A549 (cell line): ENCODE measurements at regions not wholly inside any gene's neighbourhood (a gene's known extent, or its start where the extent isn't known, plus 50 kb on each side); places are given as distances from the start of the nearest gene placed in this dataset.

Source experiments
- ATAC-seq, 2 experiments: fragments of 200-7000 bp in 1 of 2; fragments of >200 bp in 1 of 2; cut with Nextera tagmentation in 1 of 2; cut with Tn5 transposase in 1 of 2; 3 replicates each; pipeline versions ENCODE4 v1.8.0 to v1.9.1; 2018 to 2020; ENCODE audit warnings: mild to moderate bottlenecking in 1 of 2, moderate library complexity in 1 of 2
- CTCF ChIA-PET: fragments of 300-600 bp; sonication (Branson Sonifier 250); formaldehyde crosslinking; extraction: SDS; loops from one replicate; lab custom pipeline; 2021; ENCODE audit warnings: antibody characterized with exemption, inconsistent platforms; lab: Yijun Ruan, JAX
- POLR2A ChIA-PET: fragments of 350-600 bp; formaldehyde crosslinking; extraction: SDS; loops from one replicate; lab custom pipeline; 2021; ENCODE audit warnings: antibody characterized with exemption, inconsistent platforms; lab: Yijun Ruan, JAX
- DNase-seq, 2 experiments: peaks; one replicate each; pipeline versions ENCODE4 v3.0.0 to v3.0.0-alpha.2; 2011 to 2016; ENCODE audit warnings: low read depth in 1 of 2, low spot score in 1 of 2
- FAIRE-seq: peaks from 2 replicates; lab custom pipeline; 2011; peaks lifted over from hg19 to GRCh38; lab: Jason Lieb, UNC
- H3K27ac ChIP-seq, 2 experiments: fragments of >200 bp; sonication (Bioruptor Twin); formaldehyde crosslinking; 3 replicates each; pipeline ENCODE4 v1.5.1; 2016 to 2017
- H3K4me1 ChIP-seq: fragments of >200 bp; sonication (Bioruptor Twin); formaldehyde crosslinking; 3 replicates; pipeline ENCODE4 v1.6.1; 2016
- H3K4me2 ChIP-seq: fragments of >200 bp; sonication (Bioruptor Twin); formaldehyde crosslinking; 3 replicates; pipeline ENCODE4 v1.6.1; 2016
- H3K4me3 ChIP-seq: fragments of >200 bp; sonication (Bioruptor Twin); formaldehyde crosslinking; 3 replicates; pipeline ENCODE4 v1.5.1; 2016
- H3K9me3 ChIP-seq: fragments of >200 bp; sonication (Bioruptor Twin); formaldehyde crosslinking; 3 replicates; pipeline ENCODE4 v1.6.1; 2016
- CEBPB ChIP-seq, 2 experiments: fragments of >200 bp in 1 of 2; sonication (Bioruptor Twin) in 1 of 2; formaldehyde crosslinking in 1 of 2; IDR thresholded peaks; 2 replicates each; pipeline ENCODE4 v1.6.1; 2012 to 2016
- EP300 ChIP-seq, 2 experiments: fragments of >200 bp; sonication (Bioruptor Twin); formaldehyde crosslinking; IDR thresholded peaks; 2 replicates in 1 of 2; 3 replicates in 1 of 2; pipeline ENCODE4 v1.6.1; 2016 to 2017
- HEYL ChIP-seq: fragments of 250-450 bp; sonication (Bioruptor Pico); IDR thresholded peaks from 2 replicates; pipeline ENCODE4 v1.8.0; 2021; ENCODE audit warnings: mild to moderate bottlenecking, moderate library complexity
- HMGXB4 ChIP-seq: fragments of 250-450 bp; sonication (Bioruptor Pico); IDR thresholded peaks from 2 replicates; pipeline ENCODE4 v1.5.0; 2021; ENCODE audit warnings: mild to moderate bottlenecking, moderate library complexity, borderline replicate concordance
- HOXB13 ChIP-seq: fragments of 250-450 bp; sonication (Bioruptor Pico); IDR thresholded peaks from 2 replicates; pipeline ENCODE4 v1.5.0; 2020; ENCODE audit warnings: low read depth, mild to moderate bottlenecking, moderate library complexity
- KDM1A ChIP-seq: fragments of 200-600 bp; sonication (generic); IDR thresholded peaks from 2 replicates; pipeline ENCODE4 v1.6.1; 2016; ENCODE audit warnings: low read depth, mild to moderate bottlenecking
- MAFK ChIP-seq: fragments of 450-650 bp; IDR thresholded peaks from 2 replicates; pipeline ENCODE4 v1.6.1; 2014; ENCODE audit not compliant: partially characterized antibody
- MAX ChIP-seq: IDR thresholded peaks from 2 replicates; pipeline ENCODE4 v1.6.1; 2012
- PHF8 ChIP-seq: fragments of 200-600 bp; sonication (generic); IDR thresholded peaks from 2 replicates; pipeline ENCODE4 v1.6.1; 2016; ENCODE audit warnings: low read depth, mild to moderate bottlenecking, antibody characterized with exemption, moderate library complexity, borderline replicate concordance
- POLR2A ChIP-seq: IDR thresholded peaks from 2 replicates; pipeline ENCODE4 v1.6.1; 2012; ENCODE audit warnings: mild to moderate bottlenecking, low read length
- POLR2AphosphoS2 ChIP-seq: conservative IDR thresholded peaks from 2 replicates; pipeline ENCODE4 v1.6.1; 2012; ENCODE audit warnings: low read length, improper control_type of control experiment, inconsistent platforms
- RAD21 ChIP-seq, 2 experiments: fragments of >200 bp in 1 of 2; sonication (Bioruptor Twin) in 1 of 2; formaldehyde crosslinking in 1 of 2; IDR thresholded peaks in 1 of 2; conservative IDR thresholded peaks in 1 of 2; 2 replicates in 1 of 2; 3 replicates in 1 of 2; pipeline ENCODE4 v1.6.1; 2012 to 2018; ENCODE audit warnings: inconsistent platforms in 1 of 2
- RNF2 ChIP-seq: fragments of 200-600 bp; sonication (generic); IDR thresholded peaks from 2 replicates; pipeline ENCODE4 v1.6.1; 2016; ENCODE audit warnings: low read depth, mild to moderate bottlenecking, antibody characterized with exemption, moderate library complexity, borderline replicate concordance
- SMC3 ChIP-seq: fragments of >200 bp; sonication (Bioruptor Twin); formaldehyde crosslinking; IDR thresholded peaks from 3 replicates; pipeline ENCODE4 v1.6.1; 2018; ENCODE audit warnings: inconsistent platforms
- TFCP2L1 ChIP-seq: fragments of 250-450 bp; sonication (Bioruptor Pico); IDR thresholded peaks from 2 replicates; pipeline ENCODE4 v1.5.0; 2021; ENCODE audit warnings: mild to moderate bottlenecking
- TP53 ChIP-seq: fragments of 250-450 bp; sonication (Bioruptor Pico); IDR thresholded peaks from 2 replicates; pipeline ENCODE4 v1.5.0; 2021; ENCODE audit warnings: mild to moderate bottlenecking, moderate library complexity
- ZC3H11A ChIP-seq: fragments of 450-650 bp; IDR thresholded peaks from 2 replicates; pipeline ENCODE4 v1.6.1; 2014; ENCODE audit warnings: antibody characterized with exemption, mild to moderate bottlenecking
- ZNF302 ChIP-seq: fragments of 250-450 bp; sonication (Bioruptor Pico); IDR thresholded peaks from 2 replicates; pipeline ENCODE4 v1.9.0; 2021; ENCODE audit warnings: inconsistent platforms, mild to moderate bottlenecking, moderate library complexity
- WGBS: methylation state at CpG from one replicate; pipeline ENCODE4 v1.1.6; 2017; ENCODE audit errors: missing lambda C conversion rate; 5-methylcytosine and 5-hydroxymethylcytosine counted together
- TF ChIP-seq, protein P1 (sequence below): IDR thresholded peaks from 2 replicates; pipeline ENCODE4 v1.6.1; 2012
- TF ChIP-seq, protein P2 (sequence below): fragments of >200 bp; sonication (Bioruptor Twin); formaldehyde crosslinking; IDR thresholded peaks from 3 replicates; pipeline ENCODE4 v1.5.1; 2016

DNA sequence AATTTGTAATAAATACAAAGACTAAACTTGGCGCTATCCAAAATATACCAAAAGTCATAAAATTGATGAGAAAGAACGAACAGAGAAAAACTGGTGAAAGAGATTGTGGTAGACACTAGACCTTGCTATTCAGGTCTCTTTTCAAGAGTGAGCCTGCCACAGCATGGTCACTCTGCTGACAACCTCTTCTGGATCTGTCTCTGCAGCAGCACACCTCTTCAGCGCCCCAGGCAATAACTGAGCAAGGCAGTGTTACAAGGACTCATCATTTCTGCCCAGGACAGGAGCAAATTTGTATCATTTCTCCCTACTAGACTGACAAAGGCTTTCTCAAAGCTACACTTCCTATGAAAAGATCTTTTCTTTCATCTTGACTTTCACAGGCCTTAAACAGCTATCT is 976.0 kb downstream of the DNAJB9 start (continued):
- TF ChIP-seq ZNF302 (CRISPR knock-in tag) (no peak), CEBPB (IDR thresholded peaks at IDR 0.05) (no peak), KDM1A (no peak), POLR2AphosphoS2 (no peak), HEYL (CRISPR knock-in tag) (no peak)

DNA sequence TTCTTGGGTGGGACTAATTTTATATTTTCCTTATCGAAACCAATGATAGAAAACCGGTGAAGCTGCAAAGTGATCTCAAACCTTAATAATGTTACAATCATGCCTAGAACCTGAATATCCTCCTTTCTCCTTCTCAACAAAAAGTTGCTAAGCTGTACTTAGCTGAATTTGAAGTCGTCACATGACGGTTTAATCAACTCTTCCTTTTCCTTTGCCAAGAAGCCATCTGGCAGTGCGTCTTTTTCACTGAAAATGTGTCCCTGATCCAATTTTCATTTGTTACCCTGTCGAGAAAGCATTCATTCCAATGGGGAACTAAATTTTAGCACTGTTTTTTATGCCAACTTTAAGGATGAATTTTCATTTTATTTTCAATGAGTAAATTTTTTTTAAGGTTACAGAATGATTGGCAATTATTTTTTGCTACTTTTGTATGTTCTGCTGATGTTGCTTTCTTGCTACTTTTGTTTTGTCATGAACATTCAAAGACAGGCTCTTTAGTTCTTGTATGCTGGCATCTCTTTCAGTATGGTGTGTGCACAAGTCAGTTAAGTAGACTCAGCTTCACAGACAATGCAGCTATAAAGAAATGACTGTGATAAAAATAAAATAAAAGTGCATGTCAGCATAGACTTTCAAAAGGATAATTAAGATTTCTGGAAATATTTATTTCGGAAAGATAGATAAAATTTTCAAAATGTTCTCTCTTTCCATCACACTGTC is 980.0 kb downstream of the DNAJB9 start:
- POLR2A ChIA-PET, result no interaction called here
- 42% methylated on average over 7 of the region's 7 CpGs for WGBS
- H3K4me2 ChIP-seq, result 0 out of 3 replicates have a peak overlapping the region, but pooled peaks have one; percentile 5
- no peak overlapping the region for H3K4me3 ChIP-seq
- ATAC-seq, result no peak
- peaks cover 13% of the 10 kb centered on the region for H3K4me1 ChIP-seq
- no peak for FAIRE-seq
- DNase-seq, result no peak
- TF ChIP-seq, protein P1, sequence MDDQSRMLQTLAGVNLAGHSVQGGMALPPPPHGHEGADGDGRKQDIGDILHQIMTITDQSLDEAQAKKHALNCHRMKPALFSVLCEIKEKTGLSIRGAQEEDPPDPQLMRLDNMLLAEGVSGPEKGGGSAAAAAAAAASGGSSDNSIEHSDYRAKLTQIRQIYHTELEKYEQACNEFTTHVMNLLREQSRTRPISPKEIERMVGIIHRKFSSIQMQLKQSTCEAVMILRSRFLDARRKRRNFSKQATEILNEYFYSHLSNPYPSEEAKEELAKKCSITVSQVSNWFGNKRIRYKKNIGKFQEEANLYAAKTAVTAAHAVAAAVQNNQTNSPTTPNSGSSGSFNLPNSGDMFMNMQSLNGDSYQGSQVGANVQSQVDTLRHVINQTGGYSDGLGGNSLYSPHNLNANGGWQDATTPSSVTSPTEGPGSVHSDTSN, result no peak
- no peak for TF ChIP-seq TP53 (CRISPR knock-in tag)
- TF ChIP-seq ZC3H11A, result no peak
- no peak for TF ChIP-seq ZNF302 (CRISPR knock-in tag)
- TF ChIP-seq PHF8, result no peak
- TF ChIP-seq SMC3, result no peak
- no peak for TF ChIP-seq HOXB13 (CRISPR knock-in tag)
- TF ChIP-seq, protein P2, sequence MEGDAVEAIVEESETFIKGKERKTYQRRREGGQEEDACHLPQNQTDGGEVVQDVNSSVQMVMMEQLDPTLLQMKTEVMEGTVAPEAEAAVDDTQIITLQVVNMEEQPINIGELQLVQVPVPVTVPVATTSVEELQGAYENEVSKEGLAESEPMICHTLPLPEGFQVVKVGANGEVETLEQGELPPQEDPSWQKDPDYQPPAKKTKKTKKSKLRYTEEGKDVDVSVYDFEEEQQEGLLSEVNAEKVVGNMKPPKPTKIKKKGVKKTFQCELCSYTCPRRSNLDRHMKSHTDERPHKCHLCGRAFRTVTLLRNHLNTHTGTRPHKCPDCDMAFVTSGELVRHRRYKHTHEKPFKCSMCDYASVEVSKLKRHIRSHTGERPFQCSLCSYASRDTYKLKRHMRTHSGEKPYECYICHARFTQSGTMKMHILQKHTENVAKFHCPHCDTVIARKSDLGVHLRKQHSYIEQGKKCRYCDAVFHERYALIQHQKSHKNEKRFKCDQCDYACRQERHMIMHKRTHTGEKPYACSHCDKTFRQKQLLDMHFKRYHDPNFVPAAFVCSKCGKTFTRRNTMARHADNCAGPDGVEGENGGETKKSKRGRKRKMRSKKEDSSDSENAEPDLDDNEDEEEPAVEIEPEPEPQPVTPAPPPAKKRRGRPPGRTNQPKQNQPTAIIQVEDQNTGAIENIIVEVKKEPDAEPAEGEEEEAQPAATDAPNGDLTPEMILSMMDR, result no peak
- no peak for TF ChIP-seq RAD21 (conservative IDR thresholded peaks at IDR 0.05 in 1 of 2, IDR thresholded peaks at IDR 0.05 in 1 of 2)
- no peak overlapping the region for H3K27ac ChIP-seq
- CTCF ChIA-PET, result no interaction called here
- peaks cover 3% of the 10 kb centered on the region; the same call in 1 of the 3 replicates for H3K9me3 ChIP-seq

GRCh38 chr7:109552017-109552416 is 982.3 kb downstream of the DNAJB9 start:
- Histone ChIP-seq H3K4me1 (peaks cover 10% of the 10 kb centered on the region), H3K27ac (peak overlapping the region; percentile 45 to 75; a peak in 5 of 6 replicates), H3K9me3 (peaks cover 3% of the 10 kb centered on the region; the same call in 1 of the 3 replicates), H3K4me3 (no peak overlapping the region), H3K4me2 (peak overlapping the region; percentile 39)
- DNase-seq, result peak in 1 of 2 experiments; percentile 36
- ATAC-seq, result peak; percentile 59 to 74; a peak in 5 of 6 replicates
- ChIA-PET POLR2A (no interaction called here), CTCF (no interaction called here)
- TF ChIP-seq HMGXB4 (no peak), MAFK (peak; percentile 43), CEBPB (IDR thresholded peaks at IDR 0.05) (no peak), POLR2A (no peak)
- FAIRE-seq, result no peak
- 74% methylated on average over 2 of the region's 2 CpGs for WGBS

- no peaks in the 10 kb centered on the region for H3K9me3 ChIP-seq
- no peak overlapping the region for H3K4me2 ChIP-seq
Measured at GRCh38 chr7:109577265-109577664, 1007.6 kb downstream of the DNAJB9 start.

More at GRCh38 chr7:109577265-109577664, 1007.6 kb downstream of the DNAJB9 start:
- H3K4me1 ChIP-seq, result no peaks in the 10 kb centered on the region
- ChIA-PET CTCF (no interaction called here), POLR2A (no interaction called here)
- WGBS, result 20% methylated on average over 4 of the region's 4 CpGs
- ATAC-seq (no peak), FAIRE-seq (no peak), DNase-seq (no peak)
- no peak overlapping the region for H3K27ac ChIP-seq
- no peak overlapping the region for H3K4me3 ChIP-seq
- no peak for TF ChIP-seq KDM1A
- no peak for TF ChIP-seq SMC3
- no peak for TF ChIP-seq HEYL (CRISPR knock-in tag)
- no peak for TF ChIP-seq TFCP2L1 (CRISPR knock-in tag)
- no peak for TF ChIP-seq ZNF302 (CRISPR knock-in tag)
- TF ChIP-seq EP300 (IDR thresholded peaks at IDR 0.05), result no peak
- TF ChIP-seq RNF2, result no peak
- TF ChIP-seq MAX, result no peak
